ENCODE measurements at regions not wholly inside any gene's neighbourhood (a gene's known extent, or its start where the extent isn't known, plus 50 kb on each side); places are given as distances from the start of the nearest gene placed in this dataset.

- TF ChIP-seq YY1 (IDR thresholded peaks at IDR 0.05; ENCODE audit: insufficient read depth, insufficient read length) (no peak), ZNF274 (IDR thresholded peaks at IDR 0.05; ENCODE audit: low read depth, low read length) (no peak), SUZ12 (IDR thresholded peaks at IDR 0.05; ENCODE audit: extremely low read depth, insufficient read depth, insufficient read length) (no peak)
These were observed 112.5 kb downstream of the WDR11 start for GRCh38 chr10:120963594-120964220.
